Gastrocnemius medialis (tissue), 4 donors: ENCODE measurements at regions not wholly inside any gene's neighbourhood (a gene's known extent, or its start where the extent isn't known, plus 50 kb on each side); places are given as distances from the start of the nearest gene placed in this dataset.

Experiments used
- CTCF ChIP-seq, 5 experiments: fragments of 450-650 bp in 3 of 5; fragments of 200-600 bp in 2 of 5; sonication (generic) in 2 of 5; IDR thresholded peaks in 4 of 5; conservative IDR thresholded peaks in 1 of 5; 1 replicate in 4 of 5; 2 replicates in 1 of 5; pipeline ENCODE4 v1.5.1; 2016 to 2019; ENCODE audit warnings: antibody characterized with exemption in 5 of 5, mild to moderate bottlenecking in 3 of 5, moderate library complexity in 3 of 5
- POLR2A ChIP-seq, 2 donors: fragments of 450-650 bp; IDR thresholded peaks; one replicate each; pipeline ENCODE4 v1.6.1; 2017; ENCODE audit warnings: antibody characterized with exemption in 2 of 2, mild to moderate bottlenecking in 2 of 2, moderate library complexity in 2 of 2

GRCh38 chr2:121824264-121824663 lies 68.8 kb downstream of the TSN start:
- TF ChIP-seq POLR2A (IDR thresholded peaks at IDR 0.05) = no peak
- no peak for TF ChIP-seq CTCF (IDR thresholded peaks at IDR 0.05 in 4 of 5, conservative IDR thresholded peaks at IDR 0.05 in 1 of 5)
